Hepatocyte (in vitro differentiated cells): ENCODE measurements at regions not wholly inside any gene's neighbourhood (a gene's known extent, or its start where the extent isn't known, plus 50 kb on each side); places are given as distances from the start of the nearest gene placed in this dataset.

Experiments
- CTCF ChIP-seq: fragments of 200-600 bp; sonication (generic); IDR thresholded peaks from 2 replicates; pipeline ENCODE4 v1.5.1; 2016; ENCODE audit warnings: antibody characterized with exemption, mild to moderate bottlenecking; ENCODE audit not compliant: poor library complexity
- EZH2 ChIP-seq: fragments of 200-600 bp; sonication (generic); IDR thresholded peaks from 2 replicates; pipeline ENCODE4 v1.6.1; 2016; ENCODE audit warnings: antibody characterized with exemption, mild to moderate bottlenecking, borderline replicate concordance
- EZH2phosphoT487 ChIP-seq: fragments of 200-600 bp; sonication (generic); IDR thresholded peaks from one replicate; pipeline ENCODE4 v1.6.1; 2018; ENCODE audit warnings: antibody characterized with exemption, mild to moderate bottlenecking, low read depth, moderate library complexity; ENCODE audit not compliant: unreplicated experiment, severe bottlenecking

- TF ChIP-seq CTCF (no peak), EZH2 (no peak), EZH2phosphoT487 (no peak)
Measured at GRCh38 chr5:115720888-115721287, 95.1 kb upstream of the TMED7 start.
